ENCODE measurements at regions not wholly inside any gene's neighbourhood (a gene's known extent, or its start where the extent isn't known, plus 50 kb on each side); places are given as distances from the start of the nearest gene placed in this dataset.

DNA sequence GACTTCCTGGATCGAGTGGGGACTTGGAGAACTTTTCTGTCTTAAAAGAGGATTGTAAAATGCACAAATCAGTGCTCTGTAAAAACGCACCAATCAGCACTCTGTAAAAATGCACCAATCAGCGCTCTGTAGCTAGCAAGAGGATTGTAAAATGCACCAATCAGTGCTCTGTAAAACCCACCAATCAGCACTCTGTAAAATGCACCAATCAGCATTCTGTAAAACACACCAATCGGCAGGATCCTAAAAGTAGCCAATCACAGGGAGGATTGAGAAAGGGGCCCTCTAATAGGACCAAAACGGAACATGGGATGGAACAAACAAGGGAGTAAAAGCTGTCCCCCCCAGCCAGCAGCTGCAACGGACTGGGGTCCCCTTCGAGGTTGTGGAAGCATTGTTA, 587.4 kb upstream of the ALCAM start:
- TF ChIP-seq, protein P1, sequence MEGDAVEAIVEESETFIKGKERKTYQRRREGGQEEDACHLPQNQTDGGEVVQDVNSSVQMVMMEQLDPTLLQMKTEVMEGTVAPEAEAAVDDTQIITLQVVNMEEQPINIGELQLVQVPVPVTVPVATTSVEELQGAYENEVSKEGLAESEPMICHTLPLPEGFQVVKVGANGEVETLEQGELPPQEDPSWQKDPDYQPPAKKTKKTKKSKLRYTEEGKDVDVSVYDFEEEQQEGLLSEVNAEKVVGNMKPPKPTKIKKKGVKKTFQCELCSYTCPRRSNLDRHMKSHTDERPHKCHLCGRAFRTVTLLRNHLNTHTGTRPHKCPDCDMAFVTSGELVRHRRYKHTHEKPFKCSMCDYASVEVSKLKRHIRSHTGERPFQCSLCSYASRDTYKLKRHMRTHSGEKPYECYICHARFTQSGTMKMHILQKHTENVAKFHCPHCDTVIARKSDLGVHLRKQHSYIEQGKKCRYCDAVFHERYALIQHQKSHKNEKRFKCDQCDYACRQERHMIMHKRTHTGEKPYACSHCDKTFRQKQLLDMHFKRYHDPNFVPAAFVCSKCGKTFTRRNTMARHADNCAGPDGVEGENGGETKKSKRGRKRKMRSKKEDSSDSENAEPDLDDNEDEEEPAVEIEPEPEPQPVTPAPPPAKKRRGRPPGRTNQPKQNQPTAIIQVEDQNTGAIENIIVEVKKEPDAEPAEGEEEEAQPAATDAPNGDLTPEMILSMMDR (IDR thresholded peaks at IDR 0.05): no peak
- TF ChIP-seq, protein P2, sequence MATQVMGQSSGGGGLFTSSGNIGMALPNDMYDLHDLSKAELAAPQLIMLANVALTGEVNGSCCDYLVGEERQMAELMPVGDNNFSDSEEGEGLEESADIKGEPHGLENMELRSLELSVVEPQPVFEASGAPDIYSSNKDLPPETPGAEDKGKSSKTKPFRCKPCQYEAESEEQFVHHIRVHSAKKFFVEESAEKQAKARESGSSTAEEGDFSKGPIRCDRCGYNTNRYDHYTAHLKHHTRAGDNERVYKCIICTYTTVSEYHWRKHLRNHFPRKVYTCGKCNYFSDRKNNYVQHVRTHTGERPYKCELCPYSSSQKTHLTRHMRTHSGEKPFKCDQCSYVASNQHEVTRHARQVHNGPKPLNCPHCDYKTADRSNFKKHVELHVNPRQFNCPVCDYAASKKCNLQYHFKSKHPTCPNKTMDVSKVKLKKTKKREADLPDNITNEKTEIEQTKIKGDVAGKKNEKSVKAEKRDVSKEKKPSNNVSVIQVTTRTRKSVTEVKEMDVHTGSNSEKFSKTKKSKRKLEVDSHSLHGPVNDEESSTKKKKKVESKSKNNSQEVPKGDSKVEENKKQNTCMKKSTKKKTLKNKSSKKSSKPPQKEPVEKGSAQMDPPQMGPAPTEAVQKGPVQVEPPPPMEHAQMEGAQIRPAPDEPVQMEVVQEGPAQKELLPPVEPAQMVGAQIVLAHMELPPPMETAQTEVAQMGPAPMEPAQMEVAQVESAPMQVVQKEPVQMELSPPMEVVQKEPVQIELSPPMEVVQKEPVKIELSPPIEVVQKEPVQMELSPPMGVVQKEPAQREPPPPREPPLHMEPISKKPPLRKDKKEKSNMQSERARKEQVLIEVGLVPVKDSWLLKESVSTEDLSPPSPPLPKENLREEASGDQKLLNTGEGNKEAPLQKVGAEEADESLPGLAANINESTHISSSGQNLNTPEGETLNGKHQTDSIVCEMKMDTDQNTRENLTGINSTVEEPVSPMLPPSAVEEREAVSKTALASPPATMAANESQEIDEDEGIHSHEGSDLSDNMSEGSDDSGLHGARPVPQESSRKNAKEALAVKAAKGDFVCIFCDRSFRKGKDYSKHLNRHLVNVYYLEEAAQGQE (IDR thresholded peaks at IDR 0.05; ENCODE audit: insufficient read depth in 1 of 2, low read depth in 2 of 2, low read length in 1 of 2): no peak
- no peak for TF ChIP-seq POLR2AphosphoS5 (IDR thresholded peaks at IDR 0.05; ENCODE audit: low read depth, low read length)
